GM23338 (cell line): ENCODE measurements at regions not wholly inside any gene's neighbourhood (a gene's known extent, or its start where the extent isn't known, plus 50 kb on each side); places are given as distances from the start of the nearest gene placed in this dataset.

Experiments
- ATAC-seq: fragments of 200-7000 bp; cut with Tn5 transposase; 3 replicates; pipeline ENCODE4 v1.9.1; 2020
- DNase-seq: peaks from one replicate; pipeline ENCODE4 v3.0.0-alpha.2; 2015; ENCODE audit warnings: low spot score
- H2AFZ ChIP-seq: fragments of 200-600 bp; sonication (generic); 2 replicates; pipeline ENCODE4 v1.8.0; 2016; ENCODE audit warnings: antibody characterized with exemption, mild to moderate bottlenecking, moderate library complexity
- H3F3A ChIP-seq: fragments of 200-600 bp; sonication (generic); replicated peaks from 2 replicates; pipeline ENCODE4 v1.8.0; 2017; ENCODE audit warnings: antibody characterized with exemption, mixed run types, low read depth
- H3K27ac ChIP-seq: fragments of 200-600 bp; sonication (generic); 2 replicates; pipeline ENCODE4 v1.6.1; 2016; ENCODE audit warnings: low read depth
- H3K27me3 ChIP-seq: fragments of 200-600 bp; sonication (generic); 2 replicates; pipeline ENCODE4 v1.8.0; 2016; ENCODE audit warnings: mild to moderate bottlenecking, mixed run types, moderate library complexity; ENCODE audit not compliant: insufficient read depth
- H3K36me3 ChIP-seq: fragments of 200-600 bp; sonication (generic); 2 replicates; pipeline ENCODE4 v1.8.0; 2016; ENCODE audit warnings: mild to moderate bottlenecking; ENCODE audit not compliant: insufficient read depth
- H3K4me1 ChIP-seq: fragments of 200-600 bp; sonication (generic); 2 replicates; pipeline ENCODE4 v1.8.0; 2016; ENCODE audit warnings: mild to moderate bottlenecking, moderate library complexity; ENCODE audit not compliant: insufficient read depth
- H3K4me2 ChIP-seq: fragments of 200-600 bp; sonication (generic); 2 replicates; pipeline ENCODE4 v1.7.1; 2017; ENCODE audit warnings: mixed run types
- H3K4me3 ChIP-seq: fragments of 200-600 bp; sonication (generic); 2 replicates; pipeline ENCODE4 v1.6.1; 2016; ENCODE audit warnings: mixed run types
- H3K79me2 ChIP-seq: fragments of 200-600 bp; sonication (generic); replicated peaks from 2 replicates; pipeline ENCODE4 v1.8.0; 2017; ENCODE audit warnings: mild to moderate bottlenecking; ENCODE audit not compliant: insufficient read depth
- H3K9me2 ChIP-seq: fragments of 200-600 bp; sonication (generic); 2 replicates; pipeline ENCODE4 v1.8.0; 2017; ENCODE audit not compliant: insufficient read depth
- H4K20me1 ChIP-seq: fragments of 200-600 bp; sonication (generic); replicated peaks from 2 replicates; pipeline ENCODE4 v1.8.0; 2017; ENCODE audit warnings: mild to moderate bottlenecking; ENCODE audit not compliant: insufficient read depth
- H3K27ac Mint-ChIP-seq: 2 replicates; pipeline ENCODE4 v1.8.0; 2020; ENCODE audit warnings: inconsistent platforms, mild to moderate bottlenecking, moderate library complexity, mixed read lengths
- H3K27me3 Mint-ChIP-seq: 3 replicates; pipeline ENCODE4 v1.8.0; 2022; ENCODE audit warnings: low read depth, mild to moderate bottlenecking, moderate library complexity, mixed read lengths, inconsistent platforms; ENCODE audit not compliant: insufficient read depth, poor library complexity
- H3K36me3 Mint-ChIP-seq: 3 replicates; pipeline ENCODE4 v1.8.0; 2021; ENCODE audit warnings: low read depth, mild to moderate bottlenecking, inconsistent platforms, moderate library complexity, mixed read lengths
- H3K4me1 Mint-ChIP-seq: 3 replicates; pipeline ENCODE4 v1.8.0; 2020; ENCODE audit warnings: mild to moderate bottlenecking, inconsistent platforms, mixed read lengths
- H3K4me3 Mint-ChIP-seq: 3 replicates; pipeline ENCODE4 v1.8.0; 2021; ENCODE audit warnings: moderate library complexity, mild to moderate bottlenecking, inconsistent platforms, mixed read lengths
- H3K9me3 Mint-ChIP-seq: 3 replicates; pipeline ENCODE4 v1.8.0; 2020; ENCODE audit warnings: moderate library complexity, mild to moderate bottlenecking, inconsistent platforms, mixed read lengths
- CTCF ChIP-seq, 2 experiments: fragments of 200-600 bp in 1 of 2; sonication (generic) in 1 of 2; conservative IDR thresholded peaks; 2 replicates each; pipeline versions ENCODE4 v1.5.1 to v1.6.1; 2016 to 2017; ENCODE audit warnings: antibody characterized with exemption in 2 of 2, low read depth in 2 of 2, mild to moderate bottlenecking in 2 of 2, moderate library complexity in 1 of 2
- ETS1 ChIP-seq: IDR thresholded peaks from 2 replicates; pipeline ENCODE4 v1.6.1; 2016; ENCODE audit warnings: antibody characterized with exemption
- EZH2 ChIP-seq: fragments of 200-600 bp; sonication (generic); IDR thresholded peaks from one replicate; pipeline ENCODE4 v1.8.0; 2017; ENCODE audit warnings: antibody characterized with exemption, mild to moderate bottlenecking, low read depth; ENCODE audit not compliant: unreplicated experiment
- NANOG ChIP-seq: IDR thresholded peaks from 2 replicates; pipeline ENCODE4 v1.6.1; 2016; ENCODE audit warnings: antibody characterized with exemption, borderline replicate concordance
- ZNF462 ChIP-seq: fragments of 250-450 bp; sonication (Bioruptor Pico); IDR thresholded peaks from 2 replicates; pipeline ENCODE4 v1.5.0; 2020; ENCODE audit warnings: mild to moderate bottlenecking, moderate library complexity

- TF ChIP-seq ZNF462 (CRISPR knock-in tag) = no peak
- no peak for TF ChIP-seq EZH2
Measured at GRCh38 chrX:97995834-97996233, 1112.1 kb downstream of the RPA4 start (continued).

- no peak overlapping the region for H3K27ac ChIP-seq
- H3F3A ChIP-seq = no peaks in the 10 kb centered on the region
- DNase-seq (no peak), ATAC-seq (no peak)
- Mint-ChIP-seq H3K27ac (no peak overlapping the region), H3K27me3 (no peaks in the 10 kb centered on the region), H3K4me3 (no peak overlapping the region), H3K4me1 (no peaks in the 10 kb centered on the region), H3K36me3 (peaks cover 20% of the 10 kb centered on the region; the same call in 2 of the 3 replicates), H3K9me3 (peaks cover 5% of the 10 kb centered on the region; the same call in 2 of the 3 replicates)
- no peaks in the 10 kb centered on the region for H3K4me1 ChIP-seq
- H3K27me3 ChIP-seq = no peaks in the 10 kb centered on the region
- no peaks in the 10 kb centered on the region for H3K36me3 ChIP-seq
- H4K20me1 ChIP-seq = no peaks in the 10 kb centered on the region
- no peak overlapping the region for H2AFZ ChIP-seq
- H3K9me2 ChIP-seq = no peaks in the 10 kb centered on the region
- H3K4me3 ChIP-seq = no peak overlapping the region
- no peak overlapping the region for H3K4me2 ChIP-seq
- H3K79me2 ChIP-seq = no peaks in the 10 kb centered on the region
- TF ChIP-seq NANOG (no peak), CTCF (conservative IDR thresholded peaks at IDR 0.05; ENCODE audit: low read depth in 2 of 2) (no peak), ZNF462 (CRISPR knock-in tag) (no peak), ETS1 (no peak)
Measured at GRCh38 chrX:98028691-98029090, 1145.0 kb downstream of the RPA4 start.
